ENCODE measurements at regions not wholly inside any gene's neighbourhood (a gene's known extent, or its start where the extent isn't known, plus 50 kb on each side); places are given as distances from the start of the nearest gene placed in this dataset.
A peak's percentile ranks its signal among the peaks of the same experiment; 100 is the strongest.

GRCh38 chr4:79083406-79084010 is 144.3 kb upstream of the PAQR3 start:
- DNase-seq (ENCODE audit: low spot score), result peak; percentile 98

GRCh38 chr4:79082997-79083396 is 143.8 kb upstream of the PAQR3 start:
- DNase-seq (ENCODE audit: low spot score), result peak; percentile 97

- DNase-seq (ENCODE audit: low spot score), result no peak
Measured at GRCh38 chr4:79081973-79082372, 142.7 kb upstream of the PAQR3 start.

- DNase-seq (ENCODE audit: low spot score), result no peak
Measured at GRCh38 chr4:79078339-79078738, 139.1 kb upstream of the PAQR3 start.

GRCh38 chr4:79074040-79074439 is 134.8 kb upstream of the PAQR3 start:
- DNase-seq (ENCODE audit: low spot score), result no peak

- DNase-seq (ENCODE audit: low spot score), result no peak
Measured at GRCh38 chr4:79073471-79073870, 134.2 kb upstream of the PAQR3 start.

- DNase-seq (ENCODE audit: low spot score), result peak; percentile 21
Measured at GRCh38 chr4:79065262-79065661, 126.0 kb upstream of the PAQR3 start.

- no peak for DNase-seq (ENCODE audit: low spot score)
Measured at GRCh38 chr4:79064806-79065205, 125.6 kb upstream of the PAQR3 start.

- no peak for DNase-seq (ENCODE audit: low spot score)
Measured at GRCh38 chr4:79059631-79060399, 120.6 kb upstream of the PAQR3 start.

- DNase-seq (ENCODE audit: low spot score), result no peak
Measured at GRCh38 chr4:79057772-79058171, 118.5 kb upstream of the PAQR3 start.

- DNase-seq (ENCODE audit: low spot score), result no peak
Measured at GRCh38 chr4:79053754-79054153, 114.5 kb upstream of the PAQR3 start.

- DNase-seq (ENCODE audit: low spot score), result no peak
Measured at GRCh38 chr4:79050541-79050880, 111.3 kb upstream of the PAQR3 start.

- no peak for DNase-seq (ENCODE audit: low spot score)
Measured at GRCh38 chr4:79049840-79050540, 110.8 kb upstream of the PAQR3 start.

- DNase-seq (ENCODE audit: low spot score), result no peak
Measured at GRCh38 chr4:79048878-79049277, 109.6 kb upstream of the PAQR3 start.

- no peak for DNase-seq (ENCODE audit: low spot score)
Measured at GRCh38 chr4:79047316-79047715, 108.1 kb upstream of the PAQR3 start.

GRCh38 chr4:79046016-79046592 is 106.9 kb upstream of the PAQR3 start:
- no peak for DNase-seq (ENCODE audit: low spot score)

GRCh38 chr4:79044141-79044659 is 105.0 kb upstream of the PAQR3 start:
- DNase-seq (ENCODE audit: low spot score), result no peak

GRCh38 chr4:79043138-79043537 is 103.9 kb upstream of the PAQR3 start:
- no peak for DNase-seq (ENCODE audit: low spot score)

GRCh38 chr4:79042079-79042674 is 102.9 kb upstream of the PAQR3 start:
- DNase-seq (ENCODE audit: low spot score), result peak; percentile 54

- DNase-seq (ENCODE audit: low spot score), result no peak
Measured at GRCh38 chr4:79034544-79034943, 95.3 kb upstream of the PAQR3 start.

- no peak for DNase-seq (ENCODE audit: low spot score)
Measured at GRCh38 chr4:79030973-79031372, 91.7 kb upstream of the PAQR3 start.

- no peak for DNase-seq (ENCODE audit: low spot score)
Measured at GRCh38 chr4:79027656-79028055, 88.4 kb upstream of the PAQR3 start.
